Neural progenitor cell (in vitro differentiated cells): ENCODE measurements at regions not wholly inside any gene's neighbourhood (a gene's known extent, or its start where the extent isn't known, plus 50 kb on each side); places are given as distances from the start of the nearest gene placed in this dataset.
A peak's percentile ranks its signal among the peaks of the same experiment; 100 is the strongest.

Experiments
- DNase-seq: peaks from one replicate; pipeline ENCODE4 v3.0.0-alpha.2; 2016; ENCODE audit warnings: low spot score
- H2AFZ ChIP-seq: fragments of 200-600 bp; sonication (generic); replicated peaks from 2 replicates; pipeline ENCODE4 v1.6.1; 2016; ENCODE audit warnings: antibody characterized with exemption
- H3F3A ChIP-seq: fragments of 200-600 bp; sonication (generic); 2 replicates; pipeline ENCODE4 v1.6.1; 2016; ENCODE audit warnings: antibody characterized with exemption, low read depth
- H3K27ac ChIP-seq: fragments of 200-600 bp; sonication (generic); 2 replicates; pipeline ENCODE4 v1.5.1; 2016; ENCODE audit warnings: mild to moderate bottlenecking
- H3K27me3 ChIP-seq: fragments of 200-600 bp; sonication (generic); 2 replicates; pipeline ENCODE4 v1.6.1; 2016; ENCODE audit warnings: mild to moderate bottlenecking, moderate library complexity
- H3K36me3 ChIP-seq: fragments of 200-600 bp; sonication (generic); 2 replicates; pipeline ENCODE4 v1.5.1; 2016
- H3K4me1 ChIP-seq: fragments of 200-600 bp; sonication (generic); 2 replicates; pipeline ENCODE4 v1.6.1; 2016; ENCODE audit warnings: mixed run types
- H3K4me2 ChIP-seq: fragments of 200-600 bp; sonication (generic); 2 replicates; pipeline ENCODE4 v1.6.1; 2016
- H3K4me3 ChIP-seq: fragments of 200-600 bp; sonication (generic); 2 replicates; pipeline ENCODE4 v1.5.1; 2016
- H3K79me2 ChIP-seq: fragments of 200-600 bp; sonication (generic); 2 replicates; pipeline ENCODE4 v1.6.1; 2016; ENCODE audit warnings: low read depth
- H3K9ac ChIP-seq: fragments of 200-600 bp; sonication (generic); 2 replicates; pipeline ENCODE4 v1.6.1; 2016
- H3K9me3 ChIP-seq: fragments of 200-600 bp; sonication (generic); 2 replicates; pipeline ENCODE4 v1.5.1; 2016; ENCODE audit warnings: low read depth
- H4K20me1 ChIP-seq: fragments of 200-600 bp; sonication (generic); 2 replicates; pipeline ENCODE4 v1.6.1; 2016; ENCODE audit warnings: low read depth
- H3K27ac Mint-ChIP-seq: 3 replicates; pipeline ENCODE4 v1.8.0; 2021; ENCODE audit warnings: mixed read lengths
- H3K27me3 Mint-ChIP-seq: 2 replicates; pipeline ENCODE4 v1.8.0; 2022; ENCODE audit warnings: low read depth, mild to moderate bottlenecking, inconsistent platforms, moderate library complexity, mixed read lengths; ENCODE audit not compliant: insufficient read depth
- H3K36me3 Mint-ChIP-seq: 3 replicates; pipeline ENCODE4 v1.8.0; 2021; ENCODE audit warnings: mixed read lengths
- H3K4me1 Mint-ChIP-seq: 3 replicates; pipeline ENCODE4 v1.8.0; 2021; ENCODE audit warnings: mixed read lengths
- H3K4me3 Mint-ChIP-seq: 3 replicates; pipeline ENCODE4 v1.8.0; 2021; ENCODE audit warnings: mild to moderate bottlenecking, moderate library complexity, mixed read lengths
- H3K9me3 Mint-ChIP-seq: 3 replicates; pipeline ENCODE4 v1.8.0; 2020; ENCODE audit warnings: mixed read lengths
- CTCF ChIP-seq: fragments of 200-600 bp; sonication (generic); IDR thresholded peaks from 2 replicates; pipeline ENCODE4 v1.5.1; 2017; ENCODE audit warnings: antibody characterized with exemption, mild to moderate bottlenecking
- EZH2 ChIP-seq: fragments of 200-600 bp; sonication (generic); IDR thresholded peaks from 2 replicates; pipeline ENCODE4 v1.6.1; 2017; ENCODE audit warnings: antibody characterized with exemption, mild to moderate bottlenecking, moderate library complexity
- EZH2phosphoT487 ChIP-seq: fragments of 200-600 bp; sonication (generic); IDR thresholded peaks from 2 replicates; pipeline ENCODE4 v1.6.1; 2017; ENCODE audit warnings: antibody characterized with exemption

- Histone ChIP-seq H4K20me1 (no peaks in the 10 kb centered on the region), H3K27me3 (no peaks in the 10 kb centered on the region), H3K36me3 (no peaks in the 10 kb centered on the region), H3K27ac (no peak overlapping the region), H3K4me3 (no peak overlapping the region), H3K9me3 (no peaks in the 10 kb centered on the region), H3F3A (no peaks in the 10 kb centered on the region), H3K9ac (no peak overlapping the region), H3K79me2 (no peaks in the 10 kb centered on the region), H3K4me1 (peaks cover 12% of the 10 kb centered on the region), H2AFZ (no peak overlapping the region), H3K4me2 (peak overlapping the region; percentile 14)
- DNase-seq, result no peak
- no peak overlapping the region for H3K27ac Mint-ChIP-seq
- H3K27me3 Mint-ChIP-seq, result no peaks in the 10 kb centered on the region
- no peaks in the 10 kb centered on the region for H3K36me3 Mint-ChIP-seq
- peaks cover 10% of the 10 kb centered on the region for H3K9me3 Mint-ChIP-seq
- H3K4me3 Mint-ChIP-seq, result no peak overlapping the region
- H3K4me1 Mint-ChIP-seq, result peaks cover 3% of the 10 kb centered on the region
- TF ChIP-seq EZH2 (no peak), CTCF (no peak), EZH2phosphoT487 (no peak)
Measured at GRCh38 chr3:135719449-135719848, 246.1 kb upstream of the PPP2R3A start.

GRCh38 chr3:135728007-135728721, 237.4 kb upstream of the PPP2R3A start:
- no peak overlapping the region for H3K27ac Mint-ChIP-seq
- Histone ChIP-seq H3F3A (no peaks in the 10 kb centered on the region), H3K4me2 (no peak overlapping the region), H3K4me3 (no peak overlapping the region), H3K27me3 (no peaks in the 10 kb centered on the region), H3K9ac (no peak overlapping the region), H2AFZ (no peak overlapping the region), H3K79me2 (no peaks in the 10 kb centered on the region), H4K20me1 (no peaks in the 10 kb centered on the region), H3K36me3 (peaks cover 6% of the 10 kb centered on the region), H3K27ac (no peak overlapping the region), H3K4me1 (no peaks in the 10 kb centered on the region), H3K9me3 (peaks cover 3% of the 10 kb centered on the region)
- no peaks in the 10 kb centered on the region for H3K36me3 Mint-ChIP-seq
- no peak for TF ChIP-seq EZH2phosphoT487
- no peak for TF ChIP-seq CTCF
- TF ChIP-seq EZH2, result no peak
- H3K9me3 Mint-ChIP-seq, result peaks cover 26% of the 10 kb centered on the region
- H3K4me3 Mint-ChIP-seq, result no peak overlapping the region
- H3K27me3 Mint-ChIP-seq, result no peaks in the 10 kb centered on the region
- H3K4me1 Mint-ChIP-seq, result no peaks in the 10 kb centered on the region
- DNase-seq, result no peak

DNA sequence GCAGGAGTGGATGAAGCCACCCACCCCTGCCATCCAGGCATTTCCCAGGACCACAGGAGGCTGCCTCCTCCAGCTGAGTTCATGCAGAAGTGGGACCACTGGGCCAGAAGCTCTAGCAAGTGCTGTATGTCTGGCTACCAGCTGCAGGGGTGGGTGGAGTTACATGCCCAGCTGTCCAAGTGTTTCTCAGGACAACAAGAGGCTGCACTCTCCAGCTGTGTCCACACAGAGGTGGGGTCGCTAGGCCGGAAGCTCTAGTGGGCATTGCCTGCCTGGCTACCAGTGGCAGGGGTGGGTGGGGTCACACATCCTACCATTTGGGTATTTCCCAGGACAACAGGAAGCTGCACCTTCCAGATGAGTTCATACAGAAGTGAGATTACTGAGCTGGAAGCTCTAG, 234.0 kb upstream of the PPP2R3A start:
- peaks cover 2% of the 10 kb centered on the region for H3K9me3 ChIP-seq
- Mint-ChIP-seq H3K4me1 (no peaks in the 10 kb centered on the region), H3K9me3 (peaks cover 21% of the 10 kb centered on the region), H3K36me3 (no peaks in the 10 kb centered on the region), H3K4me3 (no peak overlapping the region), H3K27ac (no peak overlapping the region), H3K27me3 (no peaks in the 10 kb centered on the region)
- H4K20me1 ChIP-seq, result no peaks in the 10 kb centered on the region
- no peaks in the 10 kb centered on the region for H3K27me3 ChIP-seq
- no peaks in the 10 kb centered on the region for H3K4me1 ChIP-seq
- no peaks in the 10 kb centered on the region for H3K36me3 ChIP-seq
- no peak for DNase-seq
- H3K79me2 ChIP-seq, result no peaks in the 10 kb centered on the region
- no peak for TF ChIP-seq CTCF
- no peak for TF ChIP-seq EZH2phosphoT487
- TF ChIP-seq EZH2, result no peak
- no peaks in the 10 kb centered on the region for H3F3A ChIP-seq
- H3K27ac ChIP-seq, result no peak overlapping the region
- H3K9ac ChIP-seq, result no peak overlapping the region
- no peak overlapping the region for H3K4me3 ChIP-seq
- no peak overlapping the region for H3K4me2 ChIP-seq
- H2AFZ ChIP-seq, result no peak overlapping the region
